ENCODE measurements at regions not wholly inside any gene's neighbourhood (a gene's known extent, or its start where the extent isn't known, plus 50 kb on each side); places are given as distances from the start of the nearest gene placed in this dataset.

GRCh38 chr4:53793096-53793495 lies 201.8 kb upstream of the LNX1 start:
- DNase-seq (ENCODE audit: low spot score in 2 of 2) = no peak
- intact Hi-C loops (cut with DNase I; ENCODE audit: low total_unique reads) = no loop called here
- no peak overlapping the region for H3K4me3 ChIP-seq (ENCODE audit: low read depth, poor library complexity, severe bottlenecking)
- 82 to 89% methylated on average over 4 of the region's 4 CpGs for WGBS, 2 donors
- no peak for TF ChIP-seq POLR2A (IDR thresholded peaks at IDR 0.05)
- TF ChIP-seq CTCF (IDR thresholded peaks at IDR 0.05) = no peak

GRCh38 chr4:53790286-53790685 lies 199.0 kb upstream of the LNX1 start:
- no peak overlapping the region for H3K4me3 ChIP-seq (ENCODE audit: low read depth, poor library complexity, severe bottlenecking)
- no peak for DNase-seq (ENCODE audit: low spot score in 2 of 2)
- TF ChIP-seq POLR2A (IDR thresholded peaks at IDR 0.05) (no peak), CTCF (IDR thresholded peaks at IDR 0.05) (no peak)
- intact Hi-C loops (cut with DNase I; ENCODE audit: low total_unique reads) = no loop called here

GRCh38 chr4:53788621-53789020 lies 197.3 kb upstream of the LNX1 start:
- no peak for DNase-seq (ENCODE audit: low spot score in 2 of 2)
- WGBS, 2 donors = 92 to 94% methylated on average over 3 of the region's 3 CpGs
- intact Hi-C loops (cut with DNase I; ENCODE audit: low total_unique reads) = no loop called here
- no peak overlapping the region for H3K4me3 ChIP-seq (ENCODE audit: low read depth, poor library complexity, severe bottlenecking)
- TF ChIP-seq POLR2A (IDR thresholded peaks at IDR 0.05) (no peak), CTCF (IDR thresholded peaks at IDR 0.05) (no peak)

- no peak for DNase-seq (ENCODE audit: low spot score in 2 of 2)
Measured at GRCh38 chr4:53788011-53788410, 196.7 kb upstream of the LNX1 start.

GRCh38 chr4:53786632-53787031 lies 195.3 kb upstream of the LNX1 start:
- WGBS, 2 donors = 68 to 70% methylated on average over 4 of the region's 4 CpGs
- H3K4me3 ChIP-seq (ENCODE audit: low read depth, poor library complexity, severe bottlenecking) = no peak overlapping the region
- TF ChIP-seq CTCF (IDR thresholded peaks at IDR 0.05) (no peak), POLR2A (IDR thresholded peaks at IDR 0.05) (no peak)

More at GRCh38 chr4:53788011-53788410, 196.7 kb upstream of the LNX1 start:
- TF ChIP-seq CTCF (IDR thresholded peaks at IDR 0.05) = no peak
- TF ChIP-seq POLR2A (IDR thresholded peaks at IDR 0.05) = no peak
- H3K4me3 ChIP-seq (ENCODE audit: low read depth, poor library complexity, severe bottlenecking) = no peak overlapping the region
- WGBS, 2 donors = 63 to 74% methylated on average over 3 of the region's 3 CpGs
- intact Hi-C loops (cut with DNase I; ENCODE audit: low total_unique reads) = no loop called here

GRCh38 chr4:53785996-53786395 lies 194.7 kb upstream of the LNX1 start:
- WGBS, 2 donors = 69 to 79% methylated on average over 6 of the region's 6 CpGs
- no peak for TF ChIP-seq CTCF (IDR thresholded peaks at IDR 0.05)
- TF ChIP-seq POLR2A (IDR thresholded peaks at IDR 0.05) = no peak
- intact Hi-C loops (cut with DNase I; ENCODE audit: low total_unique reads) = no loop called here

More at GRCh38 chr4:53786632-53787031, 195.3 kb upstream of the LNX1 start:
- intact Hi-C loops (cut with DNase I; ENCODE audit: low total_unique reads) = no loop called here
- DNase-seq (ENCODE audit: low spot score in 2 of 2) = no peak

More at GRCh38 chr4:53785996-53786395, 194.7 kb upstream of the LNX1 start:
- no peak for DNase-seq (ENCODE audit: low spot score in 2 of 2)
- H3K4me3 ChIP-seq (ENCODE audit: low read depth, poor library complexity, severe bottlenecking) = no peak overlapping the region

All from lower leg skin (tissue), 4 donors.